ENCODE measurements at regions not wholly inside any gene's neighbourhood (a gene's known extent, or its start where the extent isn't known, plus 50 kb on each side); places are given as distances from the start of the nearest gene placed in this dataset.

DNA sequence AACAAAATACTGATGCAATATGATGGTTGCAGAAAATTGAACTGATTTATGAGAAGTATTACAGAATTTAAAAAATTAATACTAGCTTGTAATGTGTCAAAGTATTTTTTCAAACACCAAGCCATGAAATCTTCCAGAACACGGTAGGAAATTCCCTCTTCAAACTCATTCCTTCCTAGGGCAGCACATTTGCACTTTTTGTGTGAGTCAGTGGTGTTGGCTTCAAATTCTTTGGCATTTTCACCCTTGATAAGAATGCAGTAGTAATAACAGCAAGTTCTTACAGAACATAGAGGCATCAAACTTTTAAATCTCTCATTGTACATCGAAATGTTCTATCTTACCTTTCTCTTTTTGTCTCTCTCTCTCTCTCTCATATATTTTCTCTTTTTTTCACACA, 191.8 kb downstream of the CGGBP1 start:
- no peak for TF ChIP-seq JUND (IDR thresholded peaks at IDR 0.05)
- TF ChIP-seq HNF4G (IDR thresholded peaks at IDR 0.05), result no peak
- no peak for TF ChIP-seq RAD21 (IDR thresholded peaks at IDR 0.05)
- TF ChIP-seq, protein P1, sequence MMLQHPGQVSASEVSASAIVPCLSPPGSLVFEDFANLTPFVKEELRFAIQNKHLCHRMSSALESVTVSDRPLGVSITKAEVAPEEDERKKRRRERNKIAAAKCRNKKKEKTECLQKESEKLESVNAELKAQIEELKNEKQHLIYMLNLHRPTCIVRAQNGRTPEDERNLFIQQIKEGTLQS (IDR thresholded peaks at IDR 0.05), result no peak
- no peak for TF ChIP-seq FOXA1 (IDR thresholded peaks at IDR 0.05)
- TF ChIP-seq, protein P2, sequence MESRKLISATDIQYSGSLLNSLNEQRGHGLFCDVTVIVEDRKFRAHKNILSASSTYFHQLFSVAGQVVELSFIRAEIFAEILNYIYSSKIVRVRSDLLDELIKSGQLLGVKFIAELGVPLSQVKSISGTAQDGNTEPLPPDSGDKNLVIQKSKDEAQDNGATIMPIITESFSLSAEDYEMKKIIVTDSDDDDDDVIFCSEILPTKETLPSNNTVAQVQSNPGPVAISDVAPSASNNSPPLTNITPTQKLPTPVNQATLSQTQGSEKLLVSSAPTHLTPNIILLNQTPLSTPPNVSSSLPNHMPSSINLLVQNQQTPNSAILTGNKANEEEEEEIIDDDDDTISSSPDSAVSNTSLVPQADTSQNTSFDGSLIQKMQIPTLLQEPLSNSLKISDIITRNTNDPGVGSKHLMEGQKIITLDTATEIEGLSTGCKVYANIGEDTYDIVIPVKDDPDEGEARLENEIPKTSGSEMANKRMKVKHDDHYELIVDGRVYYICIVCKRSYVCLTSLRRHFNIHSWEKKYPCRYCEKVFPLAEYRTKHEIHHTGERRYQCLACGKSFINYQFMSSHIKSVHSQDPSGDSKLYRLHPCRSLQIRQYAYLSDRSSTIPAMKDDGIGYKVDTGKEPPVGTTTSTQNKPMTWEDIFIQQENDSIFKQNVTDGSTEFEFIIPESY (IDR thresholded peaks at IDR 0.05), result no peak
- TF ChIP-seq SP1 (IDR thresholded peaks at IDR 0.05), result no peak
- no peak for TF ChIP-seq TAF1 (conservative IDR thresholded peaks at IDR 0.05)
- TF ChIP-seq RXRA (IDR thresholded peaks at IDR 0.05), result no peak
- TF ChIP-seq, protein P3, sequence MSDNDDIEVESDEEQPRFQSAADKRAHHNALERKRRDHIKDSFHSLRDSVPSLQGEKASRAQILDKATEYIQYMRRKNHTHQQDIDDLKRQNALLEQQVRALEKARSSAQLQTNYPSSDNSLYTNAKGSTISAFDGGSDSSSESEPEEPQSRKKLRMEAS (IDR thresholded peaks at IDR 0.05), result no peak
- TF ChIP-seq GABPA (IDR thresholded peaks at IDR 0.05 in 1 of 2, conservative IDR thresholded peaks at IDR 0.05 in 1 of 2), result no peak
- TF ChIP-seq FOXA2 (IDR thresholded peaks at IDR 0.05), result no peak
- TF ChIP-seq, protein P4, sequence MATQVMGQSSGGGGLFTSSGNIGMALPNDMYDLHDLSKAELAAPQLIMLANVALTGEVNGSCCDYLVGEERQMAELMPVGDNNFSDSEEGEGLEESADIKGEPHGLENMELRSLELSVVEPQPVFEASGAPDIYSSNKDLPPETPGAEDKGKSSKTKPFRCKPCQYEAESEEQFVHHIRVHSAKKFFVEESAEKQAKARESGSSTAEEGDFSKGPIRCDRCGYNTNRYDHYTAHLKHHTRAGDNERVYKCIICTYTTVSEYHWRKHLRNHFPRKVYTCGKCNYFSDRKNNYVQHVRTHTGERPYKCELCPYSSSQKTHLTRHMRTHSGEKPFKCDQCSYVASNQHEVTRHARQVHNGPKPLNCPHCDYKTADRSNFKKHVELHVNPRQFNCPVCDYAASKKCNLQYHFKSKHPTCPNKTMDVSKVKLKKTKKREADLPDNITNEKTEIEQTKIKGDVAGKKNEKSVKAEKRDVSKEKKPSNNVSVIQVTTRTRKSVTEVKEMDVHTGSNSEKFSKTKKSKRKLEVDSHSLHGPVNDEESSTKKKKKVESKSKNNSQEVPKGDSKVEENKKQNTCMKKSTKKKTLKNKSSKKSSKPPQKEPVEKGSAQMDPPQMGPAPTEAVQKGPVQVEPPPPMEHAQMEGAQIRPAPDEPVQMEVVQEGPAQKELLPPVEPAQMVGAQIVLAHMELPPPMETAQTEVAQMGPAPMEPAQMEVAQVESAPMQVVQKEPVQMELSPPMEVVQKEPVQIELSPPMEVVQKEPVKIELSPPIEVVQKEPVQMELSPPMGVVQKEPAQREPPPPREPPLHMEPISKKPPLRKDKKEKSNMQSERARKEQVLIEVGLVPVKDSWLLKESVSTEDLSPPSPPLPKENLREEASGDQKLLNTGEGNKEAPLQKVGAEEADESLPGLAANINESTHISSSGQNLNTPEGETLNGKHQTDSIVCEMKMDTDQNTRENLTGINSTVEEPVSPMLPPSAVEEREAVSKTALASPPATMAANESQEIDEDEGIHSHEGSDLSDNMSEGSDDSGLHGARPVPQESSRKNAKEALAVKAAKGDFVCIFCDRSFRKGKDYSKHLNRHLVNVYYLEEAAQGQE (IDR thresholded peaks at IDR 0.05), result no peak
- TF ChIP-seq EGR1 (IDR thresholded peaks at IDR 0.05; ENCODE audit: low read depth in 2 of 2), result no peak
- Histone ChIP-seq H3K27ac (ENCODE audit: low read depth in 1 of 2, low read length in 2 of 2) (no peak overlapping the region), H3K9me3 (ENCODE audit: control insufficient read depth in 4 of 4, low read length in 3 of 4) (peaks cover 0 to 4% (median 0%) of the 10 kb centered on the region in 4 donors), H3K9ac (ENCODE audit: low read depth in 1 of 2, low read length in 2 of 2) (no peak overlapping the region), H3K4me1 (ENCODE audit: control insufficient read depth in 4 of 4, insufficient read depth in 4 of 4, low read length in 3 of 4) (no peaks in the 10 kb centered on the region), H3K4me3 (ENCODE audit: low read depth in 1 of 3, low read length in 3 of 3) (no peak overlapping the region), H3K27me3 (ENCODE audit: control insufficient read depth in 4 of 4, insufficient read depth in 4 of 4, low read length in 3 of 4) (no peaks in the 10 kb centered on the region), H3K36me3 (ENCODE audit: control insufficient read depth in 4 of 4, insufficient read depth in 3 of 4, low read depth in 1 of 4, low read length in 3 of 4) (no peaks in the 10 kb centered on the region)
- no peak for DNase-seq (ENCODE audit: low spot score)
- WGBS, result 52% methylated on average over 2 of the region's 2 CpGs

DNA sequence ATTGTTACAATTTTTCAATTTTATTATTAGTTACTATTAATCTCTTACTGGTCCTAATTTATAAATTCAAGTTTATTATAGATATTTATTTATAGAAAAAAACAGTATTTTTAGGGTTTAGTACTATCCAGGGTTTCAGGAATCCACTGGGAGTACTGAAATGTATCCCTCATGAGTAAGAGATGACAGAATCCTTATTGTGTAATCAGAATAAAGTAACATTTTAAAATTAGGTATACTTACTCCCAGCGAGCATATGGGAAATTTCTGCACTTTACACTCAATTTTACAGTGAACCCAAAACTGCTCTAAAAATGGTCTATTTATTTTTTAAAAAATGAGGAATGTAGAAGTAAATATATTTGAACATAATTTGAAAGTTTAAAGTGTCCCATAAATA, 202.7 kb downstream of the CGGBP1 start:
- TF ChIP-seq RAD21 (IDR thresholded peaks at IDR 0.05) (no peak), EGR1 (IDR thresholded peaks at IDR 0.05; ENCODE audit: low read depth in 2 of 2) (no peak), JUND (IDR thresholded peaks at IDR 0.05) (no peak), GABPA (IDR thresholded peaks at IDR 0.05 in 1 of 2, conservative IDR thresholded peaks at IDR 0.05 in 1 of 2) (no peak)
- TF ChIP-seq, protein P5, sequence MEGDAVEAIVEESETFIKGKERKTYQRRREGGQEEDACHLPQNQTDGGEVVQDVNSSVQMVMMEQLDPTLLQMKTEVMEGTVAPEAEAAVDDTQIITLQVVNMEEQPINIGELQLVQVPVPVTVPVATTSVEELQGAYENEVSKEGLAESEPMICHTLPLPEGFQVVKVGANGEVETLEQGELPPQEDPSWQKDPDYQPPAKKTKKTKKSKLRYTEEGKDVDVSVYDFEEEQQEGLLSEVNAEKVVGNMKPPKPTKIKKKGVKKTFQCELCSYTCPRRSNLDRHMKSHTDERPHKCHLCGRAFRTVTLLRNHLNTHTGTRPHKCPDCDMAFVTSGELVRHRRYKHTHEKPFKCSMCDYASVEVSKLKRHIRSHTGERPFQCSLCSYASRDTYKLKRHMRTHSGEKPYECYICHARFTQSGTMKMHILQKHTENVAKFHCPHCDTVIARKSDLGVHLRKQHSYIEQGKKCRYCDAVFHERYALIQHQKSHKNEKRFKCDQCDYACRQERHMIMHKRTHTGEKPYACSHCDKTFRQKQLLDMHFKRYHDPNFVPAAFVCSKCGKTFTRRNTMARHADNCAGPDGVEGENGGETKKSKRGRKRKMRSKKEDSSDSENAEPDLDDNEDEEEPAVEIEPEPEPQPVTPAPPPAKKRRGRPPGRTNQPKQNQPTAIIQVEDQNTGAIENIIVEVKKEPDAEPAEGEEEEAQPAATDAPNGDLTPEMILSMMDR (IDR thresholded peaks at IDR 0.05; ENCODE audit: low read depth, low read length, missing input control), result no peak
- TF ChIP-seq, protein P1 (IDR thresholded peaks at IDR 0.05), result no peak
- H3K4me3 ChIP-seq (ENCODE audit: low read depth in 1 of 3, low read length in 3 of 3), result no peak overlapping the region
- H3K27ac ChIP-seq (ENCODE audit: low read depth in 1 of 2, low read length in 2 of 2), result no peak overlapping the region
- no peaks in the 10 kb centered on the region for H3K27me3 ChIP-seq (ENCODE audit: control insufficient read depth in 4 of 4, insufficient read depth in 4 of 4, low read length in 3 of 4)
- no peaks in the 10 kb centered on the region for H3K4me1 ChIP-seq (ENCODE audit: control insufficient read depth in 4 of 4, insufficient read depth in 4 of 4, low read length in 3 of 4)
- no peaks in the 10 kb centered on the region for H3K36me3 ChIP-seq (ENCODE audit: control insufficient read depth in 4 of 4, insufficient read depth in 3 of 4, low read depth in 1 of 4, low read length in 3 of 4)
- WGBS, result 58% methylated on average over 1 of the region's 1 CpG
- DNase-seq (ENCODE audit: low spot score), result no peak
- no peak overlapping the region for H3K9ac ChIP-seq (ENCODE audit: low read depth in 1 of 2, low read length in 2 of 2)
- H3K9me3 ChIP-seq (ENCODE audit: control insufficient read depth in 4 of 4, low read length in 3 of 4), result no peaks in the 10 kb centered on the region

All from liver (tissue), 8 donors.